HG03558 (cell line): ENCODE measurements at regions not wholly inside any gene's neighbourhood (a gene's known extent, or its start where the extent isn't known, plus 50 kb on each side); places are given as distances from the start of the nearest gene placed in this dataset.
"Not testable (repeated sequence)": the region's sequence is repeated elsewhere in the genome, so short reads cannot be mapped to it uniquely, and the experiment has no call there.

Experiments used
- ATAC-seq: cut with Tn5 transposase; IDR thresholded peaks from one replicate; pipeline ENCODE4 v1.9.1; 2021; ENCODE audit warnings: moderate number of reproducible peaks; ENCODE audit not compliant: unreplicated experiment; ENCODE audit errors: extremely low read depth

DNA sequence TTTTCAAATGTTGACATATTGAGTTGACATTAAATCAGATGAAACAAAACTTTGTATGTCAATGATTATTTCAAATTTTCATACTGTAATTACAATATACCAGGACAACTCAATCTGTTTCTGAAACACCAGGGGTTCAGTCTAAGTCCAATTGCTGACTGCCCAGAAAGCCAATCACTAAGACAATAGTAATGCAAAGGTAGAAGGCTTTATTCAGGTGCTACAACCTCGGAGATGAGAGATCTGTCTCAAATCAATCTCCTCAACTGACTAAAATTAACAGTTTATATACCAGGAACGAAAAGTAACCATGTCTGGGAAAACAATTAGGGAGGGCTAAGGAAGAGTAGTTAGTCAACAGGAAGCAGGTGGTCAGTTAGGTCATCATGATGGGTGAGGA, 1400.4 kb downstream of the SUCLG1 start:
- no peak for ATAC-seq

GRCh38 chr2:83055376-83056010, 1403.6 kb downstream of the SUCLG1 start:
- no peak for ATAC-seq

GRCh38 chr2:83054751-83055150, 1404.3 kb downstream of the SUCLG1 start:
- no peak for ATAC-seq

- ATAC-seq: no peak
These were observed 1407.4 kb downstream of the SUCLG1 start for GRCh38 chr2:83051538-83052170.

DNA sequence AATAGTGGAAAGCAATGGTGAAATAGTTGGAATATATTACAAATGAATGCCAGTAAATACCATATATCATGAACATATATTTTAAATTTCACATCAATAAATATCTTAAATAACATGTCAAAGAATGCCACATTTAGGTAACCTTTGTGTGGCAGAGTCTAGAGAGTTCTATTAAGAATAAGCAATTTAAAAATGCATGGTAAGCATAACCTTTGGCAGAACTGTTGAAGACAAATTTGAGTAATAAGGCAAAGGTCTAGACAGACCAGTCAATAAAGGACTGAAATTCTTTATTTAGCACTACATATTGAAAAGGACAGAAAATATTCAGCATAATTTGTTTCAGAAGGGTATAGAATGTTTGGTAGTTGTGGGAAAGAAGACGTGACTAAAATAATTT, 1417.0 kb downstream of the SUCLG1 start:
- ATAC-seq: no peak

- no peak for ATAC-seq
These were observed 1436.4 kb downstream of the SUCLG1 start for GRCh38 chr2:83022631-83023210.

DNA sequence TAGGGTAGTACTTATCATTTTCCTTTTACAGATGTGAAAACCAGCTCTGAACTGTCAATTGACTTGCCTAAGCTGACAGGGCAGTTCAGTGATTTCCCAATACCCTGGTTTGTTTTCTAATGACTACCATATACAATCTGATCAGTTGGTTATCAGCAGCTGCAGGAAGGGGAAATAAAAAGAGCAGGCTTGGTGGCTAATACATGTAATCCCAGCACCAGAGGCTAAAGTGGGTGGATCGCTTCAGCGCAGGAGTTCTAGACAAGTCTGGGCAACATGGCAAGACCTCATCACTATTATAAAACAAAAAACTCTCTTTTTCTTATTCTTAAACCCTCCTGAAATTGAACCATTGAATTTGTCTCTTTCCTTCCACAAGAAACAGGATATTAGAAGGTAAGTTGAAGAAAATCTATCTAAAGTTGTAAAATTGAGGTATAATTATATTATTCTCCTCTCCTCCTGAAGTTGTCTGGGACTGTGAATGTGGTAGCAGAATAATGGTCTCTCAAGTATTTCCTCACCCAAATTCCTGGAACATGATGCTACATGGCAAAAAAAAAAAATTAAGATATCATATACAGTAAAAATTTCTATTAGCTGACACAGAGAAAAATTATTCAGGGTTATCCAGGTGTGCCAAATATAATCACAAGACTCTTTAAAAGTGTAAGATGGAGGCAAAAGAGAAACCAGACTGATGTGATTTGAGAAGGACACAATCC, 1441.6 kb downstream of the SUCLG1 start:
- no peak for ATAC-seq

- no peak for ATAC-seq
These were observed 1442.6 kb downstream of the SUCLG1 start for GRCh38 chr2:83016343-83017110.

- no peak for ATAC-seq
These were observed 1443.2 kb downstream of the SUCLG1 start for GRCh38 chr2:83015900-83016299.

DNA sequence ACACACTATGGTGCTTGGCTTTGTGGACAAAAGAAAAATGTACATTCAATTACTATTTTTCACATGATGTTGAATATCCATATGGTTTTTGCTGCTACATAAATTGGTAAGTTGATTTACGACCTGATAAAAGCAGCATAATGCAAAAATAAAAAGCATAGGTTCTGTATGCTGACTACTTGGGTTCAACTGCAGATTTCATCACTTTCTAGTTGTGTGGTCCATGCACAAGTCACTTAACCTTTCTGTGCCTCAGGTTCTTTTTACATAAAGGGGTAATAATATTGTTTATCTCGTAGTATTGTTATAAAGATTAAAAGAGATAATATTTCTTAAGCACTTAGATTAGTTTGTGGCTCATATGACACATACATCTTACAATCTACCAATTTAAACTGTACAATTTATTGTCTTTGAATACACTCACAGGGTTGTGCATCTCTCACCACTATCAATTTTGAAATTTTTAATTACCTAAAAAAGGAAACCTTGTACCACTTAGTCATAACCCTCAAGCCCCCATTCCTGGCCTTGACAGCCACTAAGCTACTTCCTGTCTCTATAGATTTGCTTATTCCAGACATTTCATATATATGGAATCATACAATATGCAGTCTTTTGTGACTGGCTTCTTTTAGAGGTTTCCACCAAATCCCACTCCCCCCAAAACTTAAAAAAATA, 1443.9 kb downstream of the SUCLG1 start:
- ATAC-seq: no peak

- no peak for ATAC-seq
These were observed 1444.6 kb downstream of the SUCLG1 start for GRCh38 chr2:83014462-83014861.

DNA sequence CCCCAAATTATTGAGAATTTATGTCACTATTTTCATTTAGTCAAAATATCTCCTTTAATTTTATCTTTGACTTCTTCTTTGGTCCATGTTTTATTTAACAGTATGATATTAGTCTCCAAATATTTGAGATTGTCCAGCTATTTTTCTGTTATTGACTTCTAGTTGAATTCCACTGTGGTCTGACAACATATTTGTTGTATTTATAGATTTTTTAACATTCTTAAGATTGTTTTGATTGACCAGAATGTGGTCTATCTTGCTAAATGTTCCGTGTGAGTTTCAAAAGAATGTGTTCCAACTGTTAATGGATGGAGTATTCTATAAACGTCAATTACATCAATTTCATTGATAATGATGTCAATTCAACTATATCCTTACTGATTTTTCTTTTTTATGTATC, 1452.1 kb downstream of the SUCLG1 start:
- no peak for ATAC-seq

DNA sequence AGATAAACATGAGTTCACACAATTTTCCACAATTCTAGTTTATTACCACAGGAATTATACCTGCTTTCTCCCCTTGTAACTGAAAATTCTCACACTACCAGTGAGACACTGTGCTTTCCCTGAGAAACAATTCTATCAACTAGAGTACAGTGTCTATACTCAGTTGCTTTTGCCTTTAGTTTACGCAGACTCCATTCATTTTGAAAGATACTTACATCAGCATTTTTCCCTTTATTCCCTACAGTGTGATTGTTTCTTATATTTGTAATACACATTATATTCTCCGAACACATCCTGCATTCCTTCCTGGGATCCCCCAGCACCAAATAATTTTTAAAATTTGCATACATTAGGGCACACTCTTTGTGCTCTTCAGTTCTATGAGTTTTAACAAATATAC, 1455.5 kb downstream of the SUCLG1 start:
- no peak for ATAC-seq

GRCh38 chr2:83002706-83003105, 1456.4 kb downstream of the SUCLG1 start:
- ATAC-seq: no peak

DNA sequence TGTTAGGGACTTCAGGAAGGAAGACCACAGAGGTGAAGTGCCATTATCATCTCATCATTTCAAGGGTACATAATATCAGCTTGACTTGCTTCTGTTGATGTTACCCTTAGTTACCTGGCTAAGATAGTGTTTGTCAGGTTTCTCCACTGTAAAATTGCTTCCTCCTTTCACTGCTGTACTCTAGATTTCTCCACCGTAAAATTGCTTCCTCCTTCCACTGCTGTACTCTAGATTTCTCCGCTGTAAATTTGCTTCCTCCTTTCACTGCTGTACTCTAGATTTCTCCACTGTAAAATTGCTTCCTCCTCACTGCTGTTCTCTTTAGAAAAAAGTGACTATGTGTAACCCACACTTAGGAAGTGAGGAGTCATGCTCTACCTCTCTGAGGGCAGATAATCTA, 1460.3 kb downstream of the SUCLG1 start:
- no peak for ATAC-seq

- ATAC-seq: no peak
These were observed 1462.9 kb downstream of the SUCLG1 start for GRCh38 chr2:82996217-82996616.

GRCh38 chr2:82994151-82994550, 1464.9 kb downstream of the SUCLG1 start:
- no peak for ATAC-seq

DNA sequence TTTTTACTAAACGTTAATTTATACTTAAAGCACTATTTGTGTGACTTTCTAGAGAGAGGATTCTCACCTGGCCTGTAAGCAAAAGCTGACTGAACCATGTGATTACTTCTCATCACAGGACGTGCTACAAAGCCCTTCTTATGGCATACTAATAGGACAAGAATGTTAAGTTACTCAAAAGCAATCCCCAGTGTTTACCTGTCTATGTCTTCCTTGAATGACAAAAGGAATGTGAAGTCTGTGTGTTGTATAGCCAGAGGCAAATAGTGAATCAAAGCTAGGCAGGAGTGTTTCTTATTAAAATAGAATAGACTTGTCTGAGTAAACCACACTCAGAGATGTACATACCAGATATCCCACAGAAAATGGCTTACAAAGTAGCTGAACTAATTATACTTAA, 1465.5 kb downstream of the SUCLG1 start:
- ATAC-seq: no peak

- ATAC-seq: no peak
These were observed 1466.1 kb downstream of the SUCLG1 start for GRCh38 chr2:82992968-82993367.

GRCh38 chr2:82987706-82988105, 1471.4 kb downstream of the SUCLG1 start:
- ATAC-seq: not testable (repeated sequence)
